ENCODE measurements at regions not wholly inside any gene's neighbourhood (a gene's known extent, or its start where the extent isn't known, plus 50 kb on each side); places are given as distances from the start of the nearest gene placed in this dataset.

- no peak for DNase-seq (ENCODE audit: low read depth)
- TF ChIP-seq CTCF (IDR thresholded peaks at IDR 0.05; ENCODE audit: low read depth, low read length, missing control alignments) = no peak
- in situ Hi-C loops (cut with HindIII; ENCODE audit: low sequenced_read_pairs) = no loop called here
- no peak overlapping the region for H3K4me3 ChIP-seq (ENCODE audit: low read depth, low read length)
These were observed 304.9 kb upstream of the ZMIZ1 start for GRCh38 chr10:78763651-78764395.

GRCh38 chr10:78764436-78764835 lies 304.3 kb upstream of the ZMIZ1 start:
- H3K4me3 ChIP-seq (ENCODE audit: low read depth, low read length) = no peak overlapping the region
- no peak for TF ChIP-seq CTCF (IDR thresholded peaks at IDR 0.05; ENCODE audit: low read depth, low read length, missing control alignments)
- in situ Hi-C loops (cut with HindIII; ENCODE audit: low sequenced_read_pairs) = no loop called here
- no peak for DNase-seq (ENCODE audit: low read depth)

- in situ Hi-C loops (cut with HindIII; ENCODE audit: low sequenced_read_pairs) = no loop called here
- DNase-seq (ENCODE audit: low read depth) = no peak
- no peak overlapping the region for H3K4me3 ChIP-seq (ENCODE audit: low read depth, low read length)
- TF ChIP-seq CTCF (IDR thresholded peaks at IDR 0.05; ENCODE audit: low read depth, low read length, missing control alignments) = no peak
These were observed 303.8 kb upstream of the ZMIZ1 start for GRCh38 chr10:78764846-78765430.

- H3K4me3 ChIP-seq (ENCODE audit: low read depth, low read length) = no peak overlapping the region
- TF ChIP-seq CTCF (IDR thresholded peaks at IDR 0.05; ENCODE audit: low read depth, low read length, missing control alignments) = no peak
These were observed 302.9 kb upstream of the ZMIZ1 start for GRCh38 chr10:78765726-78766335.

DNA sequence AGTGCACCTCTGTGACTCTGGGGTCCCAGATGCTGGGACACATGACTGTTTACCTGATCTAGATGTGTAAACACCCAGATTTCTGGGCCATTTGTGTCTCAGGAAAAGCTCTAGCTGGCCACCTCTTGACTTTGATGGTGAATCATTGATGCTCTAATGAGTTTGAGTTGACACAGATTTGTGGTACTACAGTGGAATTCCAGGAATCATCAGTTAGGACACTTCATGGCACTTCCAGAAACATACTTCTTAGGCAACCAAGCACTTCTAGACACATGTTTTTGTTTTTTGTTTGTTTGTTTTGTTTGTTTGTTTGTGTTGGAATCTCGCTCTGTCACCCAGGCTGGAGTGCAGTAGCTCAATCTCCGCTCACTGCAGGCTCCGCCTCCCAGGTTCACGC lies 302.2 kb upstream of the ZMIZ1 start:
- no peak for DNase-seq (ENCODE audit: low read depth)
- in situ Hi-C loops (cut with HindIII; ENCODE audit: low sequenced_read_pairs) = no loop called here
- TF ChIP-seq CTCF (IDR thresholded peaks at IDR 0.05; ENCODE audit: low read depth, low read length, missing control alignments) = no peak
- no peak overlapping the region for H3K4me3 ChIP-seq (ENCODE audit: low read depth, low read length)

More at GRCh38 chr10:78765726-78766335, 302.9 kb upstream of the ZMIZ1 start:
- in situ Hi-C loops (cut with HindIII; ENCODE audit: low sequenced_read_pairs) = no loop called here
- DNase-seq (ENCODE audit: low read depth) = no peak

GRCh38 chr10:78768041-78768835 lies 300.5 kb upstream of the ZMIZ1 start:
- no peak for DNase-seq (ENCODE audit: low read depth)
- no peak for TF ChIP-seq CTCF (IDR thresholded peaks at IDR 0.05; ENCODE audit: low read depth, low read length, missing control alignments)
- no peak overlapping the region for H3K4me3 ChIP-seq (ENCODE audit: low read depth, low read length)
- in situ Hi-C loops (cut with HindIII; ENCODE audit: low sequenced_read_pairs) = no loop called here
